HG02798 (cell line): ENCODE measurements at regions not wholly inside any gene's neighbourhood (a gene's known extent, or its start where the extent isn't known, plus 50 kb on each side); places are given as distances from the start of the nearest gene placed in this dataset.
A peak's percentile ranks its signal among the peaks of the same experiment; 100 is the strongest.
"Not testable (repeated sequence)": the region's sequence is repeated elsewhere in the genome, so short reads cannot be mapped to it uniquely, and the experiment has no call there.

Source experiments
- ATAC-seq: cut with Tn5 transposase; IDR thresholded peaks from one replicate; pipeline ENCODE4 v1.9.1; 2021; ENCODE audit warnings: mild to moderate bottlenecking; ENCODE audit not compliant: unreplicated experiment, poor library complexity

GRCh38 chr15:30830961-30831360, 72.8 kb upstream of the FAN1 start:
- ATAC-seq = no peak

- not testable (repeated sequence) for ATAC-seq
These were observed 70.3 kb upstream of the FAN1 start for GRCh38 chr15:30833379-30833778.

- ATAC-seq = not testable (repeated sequence)
These were observed 62.1 kb upstream of the FAN1 start for GRCh38 chr15:30841639-30842038.

- peak; percentile 80 for ATAC-seq
These were observed 60.8 kb upstream of the FAN1 start for GRCh38 chr15:30842798-30843472.

- ATAC-seq = not testable (repeated sequence)
These were observed 58.2 kb upstream of the FAN1 start for GRCh38 chr15:30845536-30845935.
